Putamen (tissue), 1 donor: ENCODE measurements at regions not wholly inside any gene's neighbourhood (a gene's known extent, or its start where the extent isn't known, plus 50 kb on each side); places are given as distances from the start of the nearest gene placed in this dataset.
"Not testable (repeated sequence)": the region's sequence is repeated elsewhere in the genome, so short reads cannot be mapped to it uniquely, and the experiment has no call there.

Source experiments
- DNase-seq: peaks from one replicate; pipeline ENCODE4 v3.0.0-alpha.2; 2016; ENCODE audit warnings: low spot score

DNA sequence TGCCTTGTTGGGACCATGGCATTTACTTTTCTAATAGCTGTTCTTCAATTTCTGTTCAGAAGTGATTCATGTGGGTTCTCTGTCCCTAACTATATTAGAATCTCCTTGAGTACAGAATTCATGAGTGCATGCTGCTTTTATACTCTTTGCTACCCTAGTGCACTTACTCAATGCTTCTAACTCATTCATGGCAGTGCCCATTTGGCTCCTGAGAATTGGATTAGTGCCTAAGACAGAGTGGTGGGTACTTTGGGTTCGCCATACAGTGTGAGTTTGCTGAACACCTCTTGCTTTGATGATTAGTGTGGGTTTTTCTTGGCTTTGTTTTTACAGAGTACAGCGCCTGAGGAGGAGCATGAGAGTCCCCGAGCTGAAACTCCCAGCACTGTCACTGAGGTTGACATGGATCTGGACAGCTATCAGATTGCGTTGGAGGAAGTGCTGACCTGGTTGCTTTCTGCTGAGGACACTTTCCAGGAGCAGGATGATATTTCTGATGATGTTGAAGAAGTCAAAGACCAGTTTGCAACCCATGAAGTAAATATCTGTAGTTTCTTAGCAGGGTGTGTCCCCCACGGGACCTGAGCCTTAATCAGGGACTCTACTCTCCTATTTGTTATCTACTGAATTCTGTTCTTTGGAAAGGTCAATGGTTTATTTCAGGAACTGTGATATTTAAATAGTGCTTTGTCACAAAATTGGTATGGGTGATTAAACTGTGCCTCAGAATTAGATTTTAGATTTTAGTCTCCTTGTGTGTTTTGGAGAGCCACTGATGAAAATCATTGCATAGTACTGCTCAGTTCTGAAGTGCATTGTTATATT, 150.7 kb downstream of the UTRN start:
- no peak for DNase-seq

DNA sequence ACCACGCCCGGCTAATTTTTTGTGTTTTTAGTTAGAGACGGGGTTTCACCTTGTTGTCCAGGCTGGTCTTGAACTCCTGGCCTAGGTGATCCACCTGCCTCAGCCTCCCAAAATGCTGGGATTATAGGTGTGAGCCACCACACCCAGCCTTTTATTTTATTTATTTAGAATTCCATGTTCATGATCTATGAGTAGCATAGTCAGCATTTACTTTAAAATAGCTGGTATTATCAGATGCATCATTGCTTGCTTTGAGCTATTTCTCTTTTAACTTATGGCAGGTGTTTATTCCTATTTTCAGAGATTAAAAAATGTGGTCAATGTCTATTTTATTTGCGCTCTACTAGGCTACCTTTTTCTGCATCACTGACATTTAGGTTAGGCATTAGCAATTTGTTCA, 152.0 kb downstream of the UTRN start:
- DNase-seq = no peak

DNA sequence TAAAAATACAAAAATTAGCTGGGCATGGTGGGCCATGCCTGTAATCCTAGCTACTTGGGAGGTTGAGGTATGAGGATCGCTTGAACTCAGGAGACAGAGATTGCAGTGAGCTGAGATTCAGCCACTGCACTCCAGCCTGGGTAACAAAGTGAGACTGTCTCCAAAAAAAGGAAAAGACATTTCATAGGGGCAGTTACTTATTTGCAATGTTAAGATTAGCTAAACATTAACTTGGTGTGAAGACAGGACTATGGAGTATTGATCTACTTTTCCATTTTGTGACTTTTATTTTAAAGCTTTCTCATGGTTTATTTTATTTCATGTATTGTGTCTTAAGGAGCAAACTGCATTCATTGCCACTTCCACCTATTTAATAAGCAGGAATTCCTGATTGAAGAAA, 153.0 kb downstream of the UTRN start:
- DNase-seq = no peak

- DNase-seq = no peak
Observed at GRCh38 chr6:144439016-144439415, 153.9 kb downstream of the UTRN start.

DNA sequence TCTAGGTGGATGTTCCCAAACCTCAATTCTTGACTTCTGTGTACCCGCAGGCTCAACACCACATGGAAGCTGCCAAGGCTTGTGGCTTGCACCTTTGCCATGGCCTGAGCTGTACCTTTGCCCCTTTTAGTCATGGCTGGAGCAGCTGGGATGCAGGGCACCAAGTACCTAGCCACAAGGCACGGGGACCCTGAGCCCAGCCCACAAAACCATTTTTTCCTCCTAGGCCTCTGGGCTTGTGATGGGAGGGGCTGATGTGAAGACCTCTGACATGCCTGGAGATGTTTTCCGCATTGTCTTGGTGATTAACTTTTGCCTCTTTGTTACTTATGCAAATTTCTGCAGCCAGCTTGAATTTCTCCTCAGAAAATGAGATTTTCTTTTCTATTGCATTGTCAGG, 156.7 kb downstream of the UTRN start:
- not testable (repeated sequence) for DNase-seq

DNA sequence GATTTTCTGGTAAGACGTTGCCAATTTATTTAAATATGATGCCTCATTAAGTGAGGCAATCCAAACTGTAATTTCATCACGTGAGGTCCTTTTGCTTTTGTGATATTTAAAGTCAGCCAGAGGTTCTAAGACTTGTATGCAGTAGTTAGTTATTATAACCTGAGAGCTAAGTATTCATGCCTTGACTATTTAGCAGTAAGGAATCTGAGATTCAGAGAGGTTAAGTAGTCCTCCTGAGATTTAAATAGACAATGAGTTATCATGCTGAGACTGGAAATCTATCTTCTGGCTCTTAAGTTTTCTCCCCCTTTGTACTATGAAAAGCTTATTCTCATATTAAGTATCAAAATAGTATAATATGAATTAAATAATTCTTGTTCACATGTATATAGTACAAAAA, 158.0 kb downstream of the UTRN start:
- DNase-seq = no peak

DNA sequence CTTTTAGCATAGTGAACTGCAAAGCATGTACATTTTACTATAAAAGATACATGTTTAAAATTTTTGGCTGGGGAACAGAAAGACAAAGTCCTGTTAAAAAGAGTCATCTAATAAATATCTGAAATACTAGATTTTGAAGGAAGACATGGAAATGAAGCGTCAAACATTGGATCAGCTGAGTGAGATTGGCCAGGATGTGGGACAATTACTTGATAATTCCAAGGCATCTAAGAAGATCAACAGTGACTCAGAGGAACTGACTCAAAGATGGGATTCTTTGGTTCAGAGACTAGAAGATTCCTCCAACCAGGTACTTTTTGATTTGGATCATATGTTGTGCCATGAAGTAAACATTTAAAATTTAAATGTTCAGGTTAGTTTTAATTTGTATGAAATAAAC, 162.3 kb downstream of the UTRN start:
- no peak for DNase-seq

- DNase-seq = no peak
Observed at GRCh38 chr6:144449218-144449617, 164.1 kb downstream of the UTRN start.

DNA sequence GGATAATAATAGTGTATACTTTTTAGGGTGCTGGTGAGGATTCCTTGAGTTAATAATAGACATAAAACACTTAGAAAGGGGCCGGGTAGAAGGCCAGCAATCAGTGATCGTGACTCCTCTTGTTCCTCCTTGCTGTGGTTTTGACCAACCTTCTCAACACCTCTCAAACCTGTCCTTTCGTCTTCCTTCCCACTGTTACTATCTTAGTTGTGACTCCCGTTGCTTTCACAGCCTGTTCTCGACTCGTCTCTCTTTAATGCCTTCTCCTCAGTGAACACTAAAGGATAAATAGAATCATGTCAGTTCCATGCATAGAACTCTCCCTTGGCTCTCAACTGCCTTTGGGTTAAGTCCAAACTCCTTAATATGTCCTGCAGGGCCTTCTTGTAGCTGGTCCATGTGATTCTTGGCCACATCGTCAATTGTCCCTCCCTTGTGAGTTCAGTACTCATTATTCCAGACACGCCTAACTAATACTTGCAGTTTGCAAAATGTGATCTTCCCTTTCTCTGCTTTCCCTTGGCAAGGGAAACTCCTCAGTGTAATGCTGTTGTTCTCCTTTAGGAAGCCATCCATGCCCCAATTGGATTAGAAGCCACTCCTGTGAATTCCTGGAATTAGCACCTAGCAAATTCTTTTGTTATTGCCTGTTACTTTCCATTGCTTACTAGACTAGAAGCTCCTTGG, 164.9 kb downstream of the UTRN start:
- DNase-seq = no peak

GRCh38 chr6:144460327-144461095, 175.4 kb downstream of the UTRN start:
- DNase-seq = no peak

GRCh38 chr6:144462058-144462457, 176.9 kb downstream of the UTRN start:
- DNase-seq = no peak

GRCh38 chr6:144466716-144467115, 181.6 kb downstream of the UTRN start:
- DNase-seq = no peak

- DNase-seq = no peak
Observed at GRCh38 chr6:144467172-144467762, 182.1 kb downstream of the UTRN start.

DNA sequence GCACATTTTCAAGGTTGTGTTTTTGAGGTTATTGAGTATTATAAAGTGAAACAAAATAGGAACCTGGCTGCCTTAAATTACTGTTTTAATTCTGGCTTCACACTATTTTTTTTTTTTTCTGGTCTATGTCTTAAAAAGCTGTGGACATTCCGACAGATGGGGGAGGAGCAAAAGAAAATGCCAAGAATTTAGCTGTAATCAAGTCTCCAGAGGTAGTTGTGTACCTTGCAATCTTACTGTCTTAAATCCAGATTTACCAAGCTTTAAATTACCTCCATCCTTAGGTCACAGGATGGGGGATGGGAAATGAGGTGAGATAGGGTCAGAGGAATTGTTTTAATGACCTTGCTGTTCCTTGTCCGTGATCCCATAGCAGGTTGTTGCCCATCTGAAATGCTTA, 182.8 kb downstream of the UTRN start:
- DNase-seq = no peak

GRCh38 chr6:144468709-144469108, 183.6 kb downstream of the UTRN start:
- DNase-seq = no peak

GRCh38 chr6:144469144-144469575, 184.0 kb downstream of the UTRN start:
- DNase-seq = no peak

DNA sequence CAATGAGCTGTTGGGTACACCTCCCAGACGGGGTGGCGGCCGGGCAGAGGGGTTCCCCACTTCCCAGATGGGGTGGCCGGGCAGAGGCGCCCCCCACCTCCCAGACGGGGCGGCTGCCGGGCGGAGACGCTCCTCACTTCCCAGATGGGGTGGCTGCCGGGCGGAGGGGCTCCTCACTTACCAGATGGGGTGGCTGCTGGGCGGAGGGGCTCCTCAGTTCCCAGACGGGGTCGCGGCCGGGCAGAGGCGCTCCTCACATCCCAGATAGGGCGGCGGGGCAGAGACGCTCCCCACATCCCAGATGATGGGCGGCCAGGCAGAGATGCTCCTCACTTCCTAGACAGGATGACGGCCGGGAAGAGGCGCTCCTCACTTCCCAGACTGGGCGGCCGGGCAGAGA, 185.1 kb downstream of the UTRN start:
- DNase-seq = not testable (repeated sequence)

GRCh38 chr6:144471986-144472385, 186.9 kb downstream of the UTRN start:
- no peak for DNase-seq

DNA sequence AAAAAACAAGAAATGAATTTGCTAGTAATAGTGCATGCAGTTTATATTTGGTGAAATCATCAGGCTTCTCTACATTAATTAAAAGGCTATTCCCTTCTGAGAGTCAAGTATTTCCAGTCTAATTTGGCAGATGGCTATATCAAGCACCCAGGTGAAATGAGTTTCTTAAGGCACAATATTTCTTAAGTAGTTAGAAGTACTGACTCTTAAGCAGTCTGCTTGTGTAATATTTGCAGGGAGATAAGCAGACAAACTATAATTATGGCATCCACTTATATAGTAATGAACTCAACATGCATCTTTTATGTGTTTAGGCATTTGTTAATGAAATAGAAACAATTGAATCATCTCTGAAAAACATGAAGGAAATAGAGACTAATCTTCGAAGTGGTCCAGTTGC, 189.2 kb downstream of the UTRN start:
- DNase-seq = no peak

- no peak for DNase-seq
Observed at GRCh38 chr6:144474904-144475303, 189.8 kb downstream of the UTRN start.

- no peak for DNase-seq
Observed at GRCh38 chr6:144475411-144475810, 190.3 kb downstream of the UTRN start.

DNA sequence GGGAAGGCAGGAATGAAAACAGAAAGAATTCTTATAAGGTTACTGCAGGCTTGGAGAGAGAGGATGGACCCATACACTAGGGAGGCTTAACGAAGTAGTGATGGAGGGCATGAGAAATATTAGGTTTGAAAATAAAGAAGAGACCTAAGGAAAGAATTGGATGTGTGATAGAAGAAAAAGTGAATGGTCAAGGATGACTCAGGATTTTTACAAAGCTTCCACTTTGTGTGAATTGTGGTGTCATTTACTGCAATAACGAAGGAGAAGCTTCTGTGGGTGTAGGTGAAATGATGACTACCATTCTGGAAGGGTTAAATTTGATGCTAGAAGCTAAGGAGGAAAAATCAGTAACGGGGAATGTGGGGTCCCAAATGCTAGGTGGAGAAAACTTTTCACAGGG, 191.2 kb downstream of the UTRN start:
- no peak for DNase-seq
